NCI-H2029 treated with DMSO at 0.1 percent for 48 hours (cell line): ENCODE measurements at regions not wholly inside any gene's neighbourhood (a gene's known extent, or its start where the extent isn't known, plus 50 kb on each side); places are given as distances from the start of the nearest gene placed in this dataset.

ENCODE experiments used
- DNase-seq: peaks from one replicate; lab custom pipeline; 2025; lab: John Stamatoyannopoulos, UW

- no peak for DNase-seq
These were observed 286.7 kb upstream of the POU3F2 start for GRCh38 chr6:98547634-98548033.

- DNase-seq: no peak
These were observed 286.1 kb upstream of the POU3F2 start for GRCh38 chr6:98548301-98548700.

GRCh38 chr6:98560418-98560817 lies 274.0 kb upstream of the POU3F2 start:
- DNase-seq: no peak

DNA sequence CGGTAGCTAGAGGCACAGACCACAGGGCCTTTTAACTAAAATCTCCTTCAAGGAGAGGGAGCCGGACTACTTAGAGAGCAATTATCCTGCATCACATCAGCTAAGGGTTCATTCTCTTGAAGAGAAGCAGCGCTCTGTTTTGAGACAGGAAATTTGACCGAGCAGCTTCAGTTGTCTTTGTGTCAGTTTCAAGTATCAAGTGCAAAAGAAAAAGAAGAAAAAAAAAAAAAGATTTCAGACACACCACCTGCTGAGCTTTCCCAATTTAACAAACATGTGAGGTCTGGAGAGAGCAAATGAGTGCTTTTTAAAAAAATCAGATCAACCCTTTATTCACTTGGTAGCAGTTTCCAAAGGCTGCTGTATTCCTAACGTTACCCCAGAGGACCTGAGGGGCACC lies 273.5 kb upstream of the POU3F2 start:
- DNase-seq: no peak

- no peak for DNase-seq
These were observed 268.2 kb upstream of the POU3F2 start for GRCh38 chr6:98566126-98566525.

DNA sequence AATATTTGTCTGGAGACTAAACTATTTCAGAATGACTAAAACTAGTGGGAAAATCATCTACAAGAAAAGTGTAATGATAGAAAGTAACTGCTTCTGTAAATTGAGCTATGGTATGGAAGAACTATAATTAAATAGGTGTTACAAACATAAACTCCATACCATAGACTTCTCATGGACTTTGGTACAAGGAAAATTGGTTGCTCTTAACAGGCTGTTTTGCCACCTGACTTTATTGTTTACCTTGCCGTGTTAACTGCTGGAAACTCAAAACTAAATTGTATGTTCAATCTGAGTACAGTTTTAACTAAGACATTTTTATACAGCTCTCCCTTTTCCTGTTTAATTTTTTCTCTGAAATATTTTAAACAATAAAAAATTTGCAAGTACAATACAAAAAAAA lies 261.8 kb upstream of the POU3F2 start:
- DNase-seq: no peak

DNA sequence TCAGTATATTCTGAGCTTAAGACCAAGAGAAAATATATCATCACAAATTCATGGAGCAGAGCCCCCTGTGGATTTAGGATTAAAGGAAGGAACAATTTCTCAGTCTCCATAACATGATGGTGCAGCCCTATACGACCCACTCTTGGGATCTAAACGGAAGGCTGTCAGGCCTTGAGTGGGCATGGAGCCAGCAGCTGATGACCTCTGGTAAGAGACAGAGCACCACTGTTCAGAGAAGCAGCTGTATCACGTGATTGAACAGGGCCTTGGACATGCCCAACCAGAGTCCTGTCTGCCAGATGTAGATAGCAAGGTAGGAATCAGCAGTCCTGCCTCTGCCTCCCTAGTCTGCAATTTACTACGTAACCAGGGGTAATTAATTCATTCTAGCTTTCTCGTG lies 259.4 kb upstream of the POU3F2 start:
- DNase-seq: no peak

DNA sequence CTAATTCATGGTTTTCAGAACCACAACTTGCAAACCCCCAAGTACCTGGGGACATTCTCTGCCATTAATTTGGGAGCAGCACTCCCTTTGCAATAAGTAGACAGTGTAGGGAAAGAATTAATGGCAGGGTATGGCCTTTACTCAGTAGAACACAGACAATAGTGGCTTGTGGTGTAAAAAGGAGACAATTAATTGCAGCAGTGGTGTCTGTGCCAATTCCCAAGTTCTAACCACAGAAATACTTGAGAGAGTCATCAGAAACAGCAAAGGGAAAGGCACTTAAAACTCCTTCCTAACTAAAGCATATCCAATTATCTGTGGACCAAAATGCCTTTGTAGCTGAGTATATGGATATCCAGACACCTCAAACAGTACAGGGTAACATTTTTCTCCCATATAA lies 257.6 kb upstream of the POU3F2 start:
- no peak for DNase-seq

- no peak for DNase-seq
These were observed 256.4 kb upstream of the POU3F2 start for GRCh38 chr6:98578016-98578415.

DNA sequence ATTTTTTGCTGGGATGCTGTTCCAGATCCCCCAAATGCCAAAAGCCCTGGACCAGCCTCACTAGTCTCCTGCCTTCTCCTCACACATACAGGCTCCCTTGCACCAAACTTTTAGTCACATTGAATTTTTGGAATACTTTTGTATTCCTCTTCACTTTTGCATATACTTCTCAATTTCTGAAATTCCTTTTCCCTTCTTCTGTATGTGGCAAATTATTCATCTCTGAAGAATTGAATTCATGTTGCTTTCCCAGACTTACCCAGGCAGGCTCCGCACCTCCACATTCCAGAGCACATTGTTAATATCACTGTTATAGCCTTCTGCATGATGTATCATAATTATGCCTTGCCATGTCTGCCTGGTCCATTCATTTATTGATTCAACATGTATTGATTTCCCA lies 255.3 kb upstream of the POU3F2 start:
- DNase-seq: no peak

DNA sequence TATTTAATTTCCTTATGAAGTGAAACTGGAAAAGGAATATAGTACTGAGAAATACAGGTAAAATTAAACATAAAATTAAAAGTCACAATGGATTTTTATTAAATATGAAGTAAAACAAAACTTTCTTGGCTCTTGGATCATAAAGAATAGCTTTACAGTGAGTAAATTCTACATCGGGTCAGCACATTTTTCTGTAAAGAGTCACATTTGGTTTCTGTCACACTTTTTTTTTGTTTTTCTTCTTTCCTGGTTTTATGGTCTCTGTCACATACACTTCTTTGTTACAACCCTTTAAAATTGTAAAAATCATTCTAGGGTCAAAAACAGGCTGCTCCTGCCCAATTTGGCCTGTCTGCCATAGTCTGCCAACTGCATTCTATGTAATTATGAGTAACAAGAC lies 254.4 kb upstream of the POU3F2 start:
- no peak for DNase-seq

- DNase-seq: no peak
These were observed 252.7 kb upstream of the POU3F2 start for GRCh38 chr6:98581705-98582104.

GRCh38 chr6:98583506-98583905 lies 250.9 kb upstream of the POU3F2 start:
- no peak for DNase-seq

GRCh38 chr6:98586163-98586562 lies 248.2 kb upstream of the POU3F2 start:
- DNase-seq: no peak

DNA sequence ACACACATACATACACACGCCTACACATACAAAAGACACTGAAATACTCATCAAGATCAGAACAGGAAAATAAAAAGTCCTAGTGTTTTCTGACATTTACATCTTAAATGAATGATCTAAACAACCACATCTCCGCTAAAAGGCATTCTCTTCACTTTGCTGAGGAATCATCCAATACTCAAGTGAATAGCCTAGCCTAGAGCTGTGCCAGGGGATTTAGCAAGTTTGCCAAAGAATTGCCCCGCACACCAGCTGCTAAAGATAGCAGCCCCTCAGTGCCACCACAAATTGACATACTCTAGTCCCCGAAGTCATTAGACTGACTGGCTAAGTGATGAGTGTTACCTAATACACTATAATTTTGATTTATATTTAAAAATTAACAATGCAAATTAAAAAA lies 246.8 kb upstream of the POU3F2 start:
- no peak for DNase-seq

DNA sequence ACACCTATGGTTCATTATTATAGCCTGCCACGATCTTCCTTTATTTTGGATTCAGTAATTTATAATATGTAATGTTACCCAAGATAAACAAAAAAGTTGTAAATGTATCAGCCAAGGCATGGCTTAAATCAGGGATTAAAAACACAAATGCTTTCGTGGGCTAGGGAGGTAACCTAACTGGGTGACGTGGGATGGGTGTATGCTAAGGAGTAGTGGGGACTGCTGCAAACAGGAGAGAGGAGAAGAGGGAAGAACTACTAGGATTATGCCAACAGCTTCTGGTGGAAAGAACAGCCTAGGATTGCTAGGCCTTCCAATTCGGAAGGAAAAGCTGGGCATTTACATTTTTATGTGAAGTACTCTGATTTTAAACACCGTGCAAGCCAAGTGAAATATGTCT lies 244.8 kb upstream of the POU3F2 start:
- no peak for DNase-seq

DNA sequence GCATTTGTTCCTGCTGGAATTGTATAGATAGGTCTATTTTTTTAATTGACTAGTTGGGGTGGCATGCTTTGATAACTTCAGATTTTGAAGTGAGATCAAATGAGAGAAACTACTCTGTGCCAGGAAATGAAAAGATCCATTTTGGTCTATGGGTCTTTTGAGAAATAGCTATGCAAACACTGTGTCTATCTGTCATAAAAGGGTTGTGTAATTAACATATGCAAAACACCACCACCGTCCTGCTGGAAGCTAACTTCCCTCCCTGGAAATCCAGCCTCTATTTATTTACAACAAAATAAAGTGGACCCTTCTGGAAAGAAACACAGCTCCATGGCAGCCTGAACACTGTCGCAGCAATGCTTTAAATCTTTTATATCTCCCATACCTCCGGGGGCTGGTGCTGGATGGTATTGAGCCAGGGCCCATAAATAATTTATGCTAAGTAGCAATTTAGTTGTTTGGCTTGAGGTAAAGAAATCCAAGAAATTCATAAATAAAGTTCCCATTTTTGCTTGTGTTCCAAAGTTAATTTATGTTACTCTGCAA lies 244.2 kb upstream of the POU3F2 start:
- no peak for DNase-seq

- peak; percentile 16 for DNase-seq
These were observed 243.4 kb upstream of the POU3F2 start for GRCh38 chr6:98590997-98591396.

- DNase-seq: no peak
These were observed 240.7 kb upstream of the POU3F2 start for GRCh38 chr6:98593676-98594075.

GRCh38 chr6:98601716-98602115 lies 232.7 kb upstream of the POU3F2 start:
- DNase-seq: no peak

DNA sequence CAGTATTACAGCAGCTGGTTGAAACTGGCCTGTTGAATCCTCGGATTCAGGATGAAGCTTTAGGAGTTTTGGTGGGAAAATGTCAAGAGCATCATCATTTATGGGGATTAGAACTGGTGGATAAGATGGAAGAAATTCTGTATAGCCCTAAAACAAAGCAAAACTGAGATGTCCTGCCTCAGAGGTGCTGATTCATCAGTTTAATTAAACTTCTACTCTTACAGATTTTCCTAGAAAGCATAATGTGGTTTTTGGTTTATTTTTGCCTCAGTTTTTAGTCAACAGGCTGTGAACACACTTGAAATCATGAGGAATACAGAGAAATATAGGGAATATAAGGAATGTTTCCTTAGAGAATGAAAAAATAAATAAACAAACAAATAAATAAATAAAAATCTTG lies 228.7 kb upstream of the POU3F2 start:
- DNase-seq: no peak

DNA sequence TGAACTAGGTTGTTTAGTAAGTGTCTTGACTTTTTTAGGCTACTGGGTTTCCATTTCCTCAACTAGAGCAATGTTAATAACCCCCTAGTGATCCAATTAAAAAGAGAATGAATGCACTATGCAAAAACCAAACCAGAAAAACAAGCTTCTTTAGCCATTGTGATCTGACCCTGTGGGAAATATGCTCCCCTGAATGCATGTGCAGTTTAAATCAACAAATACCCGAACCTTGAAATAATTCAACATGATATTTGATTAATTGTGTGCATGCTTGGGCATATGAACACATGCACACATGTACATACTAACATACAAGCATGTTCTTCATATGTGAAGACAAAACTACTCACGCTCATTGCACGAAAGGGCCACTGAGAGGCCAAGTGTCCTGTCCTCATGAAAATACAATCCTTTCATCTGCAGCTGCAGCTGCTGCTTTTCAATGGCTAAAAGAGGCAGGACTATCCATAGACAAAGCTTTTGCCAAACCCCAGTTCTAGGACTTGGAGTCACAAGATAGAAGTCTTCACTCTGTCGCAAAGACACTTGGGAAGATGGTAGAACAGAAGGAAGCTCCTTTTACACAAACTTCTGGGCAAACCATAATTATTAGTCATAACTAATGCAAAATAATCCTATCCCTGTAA lies 207.1 kb upstream of the POU3F2 start:
- DNase-seq: no peak

DNA sequence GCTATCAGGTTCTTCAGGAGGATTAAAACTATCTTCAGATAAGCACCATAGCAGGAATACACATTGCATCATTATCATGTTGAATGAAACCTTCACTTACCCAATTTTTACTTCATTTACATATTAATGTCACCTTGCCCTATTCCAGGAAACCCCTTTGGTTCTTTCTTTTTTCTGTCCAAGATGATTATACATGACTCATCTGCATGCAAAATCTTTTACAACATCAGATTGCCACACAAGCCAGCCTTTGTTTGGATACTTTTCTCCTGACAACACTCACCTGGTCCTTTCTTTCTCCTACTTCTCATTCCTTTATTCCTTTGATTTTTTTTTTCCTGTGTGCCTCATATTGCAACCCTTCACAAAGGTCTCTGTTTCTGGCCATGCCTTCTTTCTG lies 200.5 kb upstream of the POU3F2 start:
- DNase-seq: no peak

DNA sequence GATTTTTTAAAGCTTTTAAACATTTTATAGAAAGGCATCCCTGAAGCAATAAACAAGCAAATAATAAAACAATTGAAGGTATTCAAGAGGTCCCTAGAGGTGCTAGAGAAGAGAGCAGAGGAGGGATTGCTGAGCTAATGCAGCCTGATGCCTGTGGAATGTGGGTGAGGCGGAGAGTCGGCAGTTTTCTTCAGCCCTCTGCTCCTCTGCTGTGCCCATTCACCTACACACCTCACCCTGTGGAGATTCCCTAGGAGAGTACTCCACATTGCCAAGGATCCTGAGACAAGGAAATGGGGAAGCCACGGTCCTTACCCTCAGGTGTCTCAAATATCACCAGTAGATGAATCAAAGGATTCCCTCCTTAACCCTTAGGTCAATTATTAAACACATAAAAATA lies 199.8 kb upstream of the POU3F2 start:
- no peak for DNase-seq
